Gastroesophageal sphincter (tissue), 3 donors: ENCODE measurements at regions not wholly inside any gene's neighbourhood (a gene's known extent, or its start where the extent isn't known, plus 50 kb on each side); places are given as distances from the start of the nearest gene placed in this dataset.

Experiments used
- CTCF ChIP-seq, 4 experiments: fragments of 200-600 bp in 2 of 4; fragments of 450-650 bp in 2 of 4; sonication (generic) in 1 of 4; IDR thresholded peaks; one replicate each; pipeline ENCODE4 v1.5.1; 2017 to 2019; ENCODE audit warnings: antibody characterized with exemption in 4 of 4, mild to moderate bottlenecking in 2 of 4, moderate library complexity in 2 of 4
- EP300 ChIP-seq: sonication (generic); formaldehyde crosslinking; IDR thresholded peaks from one replicate; pipeline ENCODE4 v1.6.1; 2017; ENCODE audit warnings: antibody characterized with exemption, mild to moderate bottlenecking
- POLR2A ChIP-seq, 2 donors: fragments of 450-650 bp; IDR thresholded peaks; one replicate each; pipeline ENCODE4 v1.6.1; 2017; ENCODE audit warnings: antibody characterized with exemption in 2 of 2, mild to moderate bottlenecking in 2 of 2, moderate library complexity in 1 of 2
- POLR2AphosphoS5 ChIP-seq: sonication (generic); formaldehyde crosslinking; IDR thresholded peaks from one replicate; pipeline ENCODE4 v1.6.1; 2017; ENCODE audit warnings: antibody characterized with exemption

GRCh38 chr3:124496061-124496460 is 234.2 kb upstream of the UMPS start:
- no peak for TF ChIP-seq POLR2A (IDR thresholded peaks at IDR 0.05)
- TF ChIP-seq CTCF (IDR thresholded peaks at IDR 0.05), result no peak
- no peak for TF ChIP-seq EP300
- TF ChIP-seq POLR2AphosphoS5, result no peak
